Islet precursor cell (in vitro differentiated cells): ENCODE measurements at regions not wholly inside any gene's neighbourhood (a gene's known extent, or its start where the extent isn't known, plus 50 kb on each side); places are given as distances from the start of the nearest gene placed in this dataset.
"Not testable (repeated sequence)": the region's sequence is repeated elsewhere in the genome, so short reads cannot be mapped to it uniquely, and the experiment has no call there.

Experiments used
- DNase-seq: peaks from one replicate; pipeline ENCODE4 v3.0.0-alpha.2; 2018

DNA sequence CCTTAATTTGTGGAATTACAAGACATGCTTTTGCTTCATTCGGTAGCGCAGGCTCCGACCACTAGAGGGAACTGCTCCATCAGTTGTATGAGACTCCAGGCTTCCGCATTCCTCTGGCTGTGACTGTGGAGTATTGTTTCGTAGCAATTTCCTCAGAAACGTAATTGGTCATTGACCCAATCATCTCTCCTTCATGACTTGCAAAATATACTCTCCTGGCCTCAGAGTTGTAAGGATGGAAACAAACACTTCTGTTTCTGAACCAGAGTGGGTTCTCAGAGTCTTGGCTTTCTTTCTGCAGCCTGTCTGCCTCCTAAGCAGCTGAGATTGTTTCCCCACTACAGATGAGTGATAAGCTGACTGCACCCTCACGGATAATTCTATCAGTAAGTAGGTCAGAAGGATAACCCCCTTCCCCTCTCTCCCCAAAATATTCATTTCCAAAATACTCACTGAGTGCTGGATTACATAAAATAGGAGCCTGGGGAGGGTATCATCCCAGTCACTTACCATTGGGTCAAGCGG, 146.8 kb upstream of the ZC3H12C start:
- peak; percentile 91 for DNase-seq

DNA sequence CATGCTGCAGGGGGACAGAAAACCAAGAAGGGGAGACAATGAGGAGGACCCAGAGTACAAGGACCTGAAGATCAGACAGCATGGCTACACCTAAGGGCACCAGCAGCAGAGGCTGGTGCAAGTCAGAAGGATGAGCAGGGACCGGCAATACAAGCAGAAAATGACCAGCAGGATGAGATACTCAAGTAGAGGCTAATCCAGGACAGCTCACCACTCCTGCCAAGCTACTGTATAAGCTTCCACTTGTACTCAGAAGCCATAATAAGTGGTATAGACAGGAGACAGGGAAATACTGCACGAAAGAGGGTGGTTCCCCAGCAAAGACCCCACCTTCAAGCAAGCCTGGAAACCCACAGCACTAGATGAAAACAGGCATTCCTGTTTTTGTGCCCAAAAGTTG, 138.7 kb upstream of the ZC3H12C start:
- DNase-seq = no peak

DNA sequence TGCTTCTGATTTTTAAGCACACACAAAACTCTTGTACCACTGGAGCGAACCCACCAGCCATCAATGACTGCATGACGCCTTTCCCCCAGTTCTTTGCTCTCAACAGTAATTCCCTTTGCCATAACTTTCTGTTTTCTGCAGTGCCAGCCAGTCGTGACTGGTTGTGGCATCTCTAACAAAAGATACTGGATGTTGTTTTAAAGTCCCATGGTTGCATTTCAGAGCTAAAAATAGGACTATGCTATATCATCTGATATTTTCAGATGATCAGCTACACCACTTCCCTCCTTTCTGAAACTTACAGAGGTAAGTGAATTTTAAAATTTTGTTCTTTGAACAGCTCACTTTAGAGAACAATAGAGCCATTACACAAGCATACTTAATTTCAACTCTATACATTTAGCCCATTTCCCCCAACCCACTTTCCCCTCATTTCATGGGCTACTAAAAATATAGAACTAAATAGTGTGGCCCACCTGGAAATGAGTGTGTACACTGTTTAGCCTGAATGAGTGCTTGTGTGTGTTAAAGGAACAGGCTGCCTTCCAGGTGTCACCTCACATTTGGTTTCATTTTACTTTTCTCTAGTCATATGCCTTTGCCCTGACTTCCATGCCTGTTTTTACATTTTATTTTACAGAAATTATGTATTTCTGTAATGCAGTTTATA, 136.9 kb upstream of the ZC3H12C start:
- no peak for DNase-seq

DNA sequence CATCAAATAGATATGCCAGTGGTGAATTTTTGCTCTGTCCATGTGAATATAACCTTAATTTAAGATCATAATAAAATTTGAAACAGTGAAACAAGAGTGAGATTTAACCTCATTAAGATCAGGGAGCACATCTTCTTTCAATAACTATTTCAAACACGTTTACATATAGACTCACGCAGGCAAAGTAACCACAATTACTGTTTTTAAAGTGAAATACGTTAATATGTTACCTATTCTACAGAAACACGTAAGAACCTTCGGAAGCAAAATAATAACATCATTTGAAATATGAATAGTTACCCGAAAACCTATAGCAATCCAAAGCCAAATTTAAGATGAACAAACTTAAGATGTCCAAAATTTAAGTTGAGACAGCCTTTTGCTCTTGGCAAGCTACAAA, 136.2 kb upstream of the ZC3H12C start:
- no peak for DNase-seq

DNA sequence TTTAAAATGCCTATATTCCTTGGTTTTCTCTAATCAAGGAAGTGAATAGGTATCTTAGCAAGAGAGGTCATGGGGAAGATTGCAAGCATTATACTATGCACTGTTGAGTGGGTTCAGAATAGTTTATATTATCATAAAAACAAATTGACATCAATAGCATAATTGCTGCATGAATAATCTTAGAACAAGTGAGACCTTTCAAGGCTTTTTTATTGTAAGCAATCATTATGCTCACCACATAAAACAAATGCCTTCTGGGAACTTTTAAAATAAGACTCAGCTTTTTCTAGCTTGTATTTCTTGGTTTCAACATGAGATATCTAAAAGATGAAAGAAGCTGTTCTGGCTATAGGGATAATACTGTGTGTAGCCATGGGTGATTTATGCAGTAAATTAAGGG, 135.6 kb upstream of the ZC3H12C start:
- DNase-seq = no peak

- DNase-seq = no peak
Measured at GRCh38 chr11:109958131-109958820, 134.9 kb upstream of the ZC3H12C start.

- DNase-seq = no peak
Measured at GRCh38 chr11:109958821-109959166, 134.4 kb upstream of the ZC3H12C start.

DNA sequence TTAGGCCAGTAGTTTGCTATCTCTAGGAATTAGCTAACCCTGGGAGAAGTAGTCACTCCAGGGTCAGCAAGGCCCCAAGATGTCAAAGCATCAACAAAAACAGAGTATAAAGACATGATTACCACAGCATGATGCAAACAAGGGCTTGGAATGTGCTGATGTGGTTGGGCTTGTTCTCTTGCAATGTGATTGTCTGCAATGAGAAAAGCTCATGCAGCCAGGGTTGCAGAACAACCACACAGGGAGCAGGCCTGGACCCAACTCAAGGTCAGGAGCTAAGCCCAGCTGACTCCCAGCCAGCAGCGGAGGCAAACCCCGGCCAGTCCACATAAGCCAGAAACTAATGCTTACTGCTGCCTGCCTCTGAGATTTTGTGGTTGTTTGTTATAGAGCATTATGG, 132.4 kb upstream of the ZC3H12C start:
- DNase-seq = peak; percentile 76

- no peak for DNase-seq
Measured at GRCh38 chr11:109961261-109961660, 131.9 kb upstream of the ZC3H12C start.

DNA sequence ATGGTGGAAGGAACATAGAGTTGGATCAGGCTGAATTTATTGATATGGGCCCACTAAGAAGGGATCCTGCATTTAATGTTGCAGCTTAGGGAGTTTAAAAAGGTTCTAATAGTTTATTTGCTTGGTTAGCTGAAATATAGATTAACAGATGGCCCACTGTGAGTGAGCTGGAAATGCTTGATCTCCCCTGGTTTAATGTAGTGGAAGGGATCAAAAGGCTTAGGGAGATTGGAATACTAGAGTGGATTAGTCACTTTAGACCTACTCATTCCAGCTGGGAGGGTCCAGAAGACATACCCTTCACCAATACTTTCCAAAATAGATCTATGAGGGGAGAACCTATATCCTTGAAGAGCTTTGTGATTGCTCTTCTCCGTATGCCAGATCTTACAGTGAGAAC, 130.1 kb upstream of the ZC3H12C start:
- DNase-seq = no peak

GRCh38 chr11:109964487-109964886, 128.7 kb upstream of the ZC3H12C start:
- no peak for DNase-seq

GRCh38 chr11:109965445-109965844, 127.7 kb upstream of the ZC3H12C start:
- DNase-seq = not testable (repeated sequence)

- not testable (repeated sequence) for DNase-seq
Measured at GRCh38 chr11:109965926-109966325, 127.3 kb upstream of the ZC3H12C start.

GRCh38 chr11:109967136-109967535, 126.1 kb upstream of the ZC3H12C start:
- DNase-seq = not testable (repeated sequence)

GRCh38 chr11:109968299-109968698, 124.9 kb upstream of the ZC3H12C start:
- no peak for DNase-seq

- no peak for DNase-seq
Measured at GRCh38 chr11:109968781-109969180, 124.4 kb upstream of the ZC3H12C start.

DNA sequence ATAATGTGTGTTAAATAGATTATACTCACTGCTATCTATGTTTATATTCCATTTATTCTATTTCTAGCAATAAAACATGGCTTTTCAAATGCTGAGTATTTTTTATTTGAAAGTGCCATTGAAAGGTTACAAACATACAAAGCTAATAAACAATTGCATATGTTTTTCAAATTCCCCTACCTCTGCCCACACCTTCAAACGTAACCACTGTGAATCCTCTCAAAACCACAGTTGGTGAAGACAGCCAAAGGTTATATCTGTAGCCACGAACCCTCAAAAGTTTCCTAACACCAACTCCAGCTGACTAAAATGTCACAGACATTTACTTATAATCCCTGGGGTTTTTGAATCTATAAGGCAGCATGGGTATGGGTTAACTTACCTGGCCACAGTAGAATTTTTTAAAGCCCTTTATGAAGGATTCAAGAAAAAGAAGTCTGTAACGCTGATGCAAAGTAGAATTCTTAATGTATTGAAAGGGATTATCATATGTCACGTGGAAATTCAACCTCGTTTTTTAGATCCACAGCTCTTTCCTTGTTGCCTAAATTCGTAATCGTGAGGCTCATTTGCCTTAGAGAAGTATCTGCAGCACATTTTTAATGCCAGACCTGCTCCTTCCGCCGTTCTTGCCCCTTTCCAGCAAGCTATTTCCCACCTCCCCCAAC, 122.5 kb upstream of the ZC3H12C start:
- no peak for DNase-seq

DNA sequence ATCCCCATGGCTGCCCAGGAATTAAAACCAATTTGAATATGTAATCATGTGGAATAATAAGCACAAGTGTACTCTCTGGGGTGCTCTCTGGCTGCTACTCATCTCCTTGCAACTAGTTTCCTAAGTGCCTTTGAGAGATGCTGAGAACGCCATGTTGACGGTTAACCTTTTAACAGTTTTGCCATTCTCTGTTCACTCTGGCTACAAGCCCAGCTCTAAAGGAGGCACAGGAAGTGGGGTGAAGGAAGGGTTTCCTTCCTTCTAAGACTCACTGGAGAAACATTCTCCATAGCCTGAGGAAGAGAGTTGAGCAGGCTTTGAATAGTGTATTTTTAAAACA, 122.0 kb upstream of the ZC3H12C start:
- DNase-seq = no peak

DNA sequence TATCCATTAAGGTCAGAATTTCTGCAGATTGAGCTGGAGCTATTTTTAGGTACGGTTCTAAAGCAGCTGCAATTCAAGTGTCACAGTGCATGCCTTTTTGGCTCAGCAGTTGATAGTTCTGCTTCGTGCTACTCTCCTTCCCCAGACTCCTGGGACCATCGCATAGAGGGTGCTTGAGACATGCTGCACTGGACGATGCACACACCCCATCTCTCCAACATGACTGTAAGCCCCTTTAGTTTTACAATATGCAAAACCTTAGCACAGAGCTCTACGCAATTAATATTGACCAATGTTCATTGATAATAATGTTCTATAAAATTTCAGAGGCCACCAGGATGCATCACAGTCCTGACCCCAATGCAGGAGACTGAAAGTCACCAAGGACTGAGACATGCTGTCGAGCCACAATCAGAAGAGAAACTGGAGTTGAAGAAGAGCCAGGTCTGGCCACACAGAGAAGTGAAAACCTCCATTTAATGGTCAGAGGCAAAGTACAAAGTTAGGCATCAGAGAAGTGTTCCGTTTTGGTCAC, 120.9 kb upstream of the ZC3H12C start:
- no peak for DNase-seq

- no peak for DNase-seq
Measured at GRCh38 chr11:109972939-109973338, 120.3 kb upstream of the ZC3H12C start.

DNA sequence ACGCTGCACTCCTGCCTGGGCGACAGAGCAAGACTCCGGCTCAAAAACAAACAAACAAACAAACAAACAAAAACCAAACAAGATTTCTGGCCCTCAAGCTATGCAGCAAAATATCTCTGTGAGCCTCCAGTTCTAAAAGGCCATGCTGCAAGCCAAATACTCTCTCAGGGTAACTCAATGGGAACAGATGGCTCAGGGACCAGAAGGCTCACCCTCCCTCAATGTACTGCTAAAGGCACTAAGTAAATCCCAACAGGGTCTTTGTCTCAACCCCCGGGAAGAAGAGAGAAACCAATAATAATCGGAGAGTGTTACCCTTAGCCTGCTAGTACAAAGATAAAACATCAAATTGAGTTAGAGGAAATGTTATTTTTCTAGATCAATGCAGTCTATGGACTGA, 119.7 kb upstream of the ZC3H12C start:
- no peak for DNase-seq

DNA sequence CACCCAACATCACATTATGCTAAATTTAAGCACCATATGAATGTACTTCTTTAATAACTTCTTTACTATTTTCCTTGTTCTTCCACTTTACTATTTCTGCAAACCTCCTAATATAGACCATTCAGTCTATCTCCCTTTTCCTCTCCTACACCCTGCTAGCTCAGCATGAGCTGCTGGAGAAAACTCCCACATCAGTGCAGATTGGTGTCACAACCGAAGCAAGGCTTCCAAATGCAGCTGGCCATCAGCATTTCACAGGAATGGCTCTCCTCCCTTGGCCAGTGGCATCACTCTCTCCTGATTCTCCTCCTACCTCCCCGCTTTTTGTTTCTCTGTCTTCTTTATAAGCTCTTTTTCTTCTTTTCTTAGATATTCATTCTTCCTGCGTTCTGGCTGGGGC, 118.7 kb upstream of the ZC3H12C start:
- no peak for DNase-seq

GRCh38 chr11:109978895-109979294, 114.3 kb upstream of the ZC3H12C start:
- no peak for DNase-seq

- DNase-seq = no peak
Measured at GRCh38 chr11:109981031-109981636, 112.1 kb upstream of the ZC3H12C start.
